GM19467 (cell line): ENCODE measurements at regions not wholly inside any gene's neighbourhood (a gene's known extent, or its start where the extent isn't known, plus 50 kb on each side); places are given as distances from the start of the nearest gene placed in this dataset.

Source experiments
- ATAC-seq: cut with Tn5 transposase; IDR thresholded peaks from one replicate; pipeline ENCODE4 v1.9.1; 2021; ENCODE audit warnings: mild to moderate bottlenecking, moderate library complexity; ENCODE audit not compliant: unreplicated experiment

DNA sequence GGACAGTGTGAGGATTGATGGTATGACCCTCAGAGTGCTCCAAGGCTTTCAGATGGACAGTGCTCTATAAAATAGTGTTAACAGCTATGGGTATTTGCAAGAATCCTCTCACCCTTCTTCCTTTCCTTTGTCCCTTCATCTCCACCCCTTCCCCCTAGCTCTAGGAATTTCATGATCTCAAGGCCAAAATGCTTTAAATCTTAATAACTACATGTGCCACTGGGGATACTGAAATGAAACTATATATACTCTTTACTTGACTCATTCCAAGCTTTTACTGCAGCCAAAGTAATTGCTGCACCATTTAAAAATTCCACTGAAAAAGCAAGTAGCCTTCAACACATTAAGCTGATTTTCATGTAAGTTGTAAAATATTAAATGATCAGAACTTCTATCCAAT is 361.6 kb upstream of the SLC30A5 start:
- ATAC-seq, result no peak

DNA sequence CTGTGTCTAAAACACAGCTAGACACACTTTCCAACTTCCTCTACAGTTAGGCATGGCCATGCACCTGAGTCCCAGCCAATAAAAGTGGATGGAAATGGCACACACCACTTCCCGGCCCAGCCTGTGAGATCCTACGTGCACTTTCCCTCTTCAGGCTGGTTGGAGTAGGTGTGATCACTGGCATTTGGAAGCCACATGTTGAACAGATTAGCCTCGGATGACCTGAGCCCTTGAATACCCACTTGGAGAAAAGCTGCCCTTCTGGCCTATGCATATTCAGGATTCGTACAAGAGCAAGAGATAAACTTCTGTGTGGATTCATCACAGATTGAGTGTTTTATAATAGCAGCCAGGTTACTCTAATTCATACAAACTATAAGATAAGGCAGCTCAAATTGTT is 359.0 kb upstream of the SLC30A5 start:
- ATAC-seq, result no peak

DNA sequence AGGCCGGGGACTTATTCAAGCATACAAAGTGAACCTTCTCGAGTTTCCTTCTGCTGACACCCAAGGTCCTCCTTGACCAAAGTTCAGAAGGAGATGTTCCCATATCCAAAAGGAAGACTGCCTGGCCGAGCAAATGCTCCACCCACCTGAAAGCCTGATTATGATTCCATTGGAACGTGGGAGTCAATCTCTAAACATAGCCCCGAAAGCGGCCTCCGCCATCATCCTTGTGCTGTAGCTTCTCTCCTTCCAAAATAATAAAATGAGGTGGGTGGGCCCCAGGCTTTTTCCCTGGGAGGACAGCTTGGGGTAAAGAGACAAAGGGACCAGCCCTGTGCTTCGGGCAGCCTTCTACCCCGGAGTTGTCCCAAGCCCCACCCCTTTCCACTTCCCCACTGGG is 355.6 kb upstream of the SLC30A5 start:
- ATAC-seq, result no peak

DNA sequence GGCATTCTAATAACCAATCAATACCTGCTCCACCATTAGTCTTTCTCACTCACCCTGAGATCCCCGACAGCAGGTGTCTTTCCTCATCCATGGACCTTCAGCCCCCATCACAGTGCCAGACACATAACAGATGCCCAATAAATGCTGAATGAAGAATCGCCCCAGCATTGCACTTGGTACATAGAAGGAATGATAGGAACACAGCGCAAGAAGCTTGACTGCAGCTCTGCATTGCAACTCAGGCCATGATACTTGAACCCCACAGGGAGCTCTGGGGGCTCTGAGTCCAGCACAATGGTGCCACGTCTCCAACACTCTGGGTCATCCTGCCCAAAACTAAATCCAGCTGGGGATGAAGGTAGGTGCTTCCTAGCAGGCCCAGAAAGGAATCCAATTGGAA is 355.0 kb upstream of the SLC30A5 start:
- ATAC-seq, result no peak

DNA sequence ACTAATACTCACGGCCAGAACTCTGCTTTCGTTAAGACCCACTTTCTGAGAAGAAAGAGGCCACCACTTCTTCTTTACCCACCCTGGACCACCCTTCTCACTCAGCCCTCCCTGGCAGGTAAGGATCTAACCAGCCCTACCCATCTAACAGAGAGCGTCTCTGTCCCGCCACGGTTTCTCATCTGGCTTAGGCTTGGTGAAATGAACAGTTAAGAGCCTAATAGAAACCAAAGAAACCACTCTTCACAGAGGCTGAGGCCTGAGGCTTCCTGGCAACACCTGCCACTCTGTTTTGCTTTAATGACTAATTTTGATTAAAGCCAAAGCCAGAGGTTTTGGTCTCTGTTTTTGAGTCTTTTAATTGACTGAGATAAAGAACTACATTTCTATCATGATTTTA is 354.1 kb upstream of the SLC30A5 start:
- ATAC-seq, result peak; percentile 84

DNA sequence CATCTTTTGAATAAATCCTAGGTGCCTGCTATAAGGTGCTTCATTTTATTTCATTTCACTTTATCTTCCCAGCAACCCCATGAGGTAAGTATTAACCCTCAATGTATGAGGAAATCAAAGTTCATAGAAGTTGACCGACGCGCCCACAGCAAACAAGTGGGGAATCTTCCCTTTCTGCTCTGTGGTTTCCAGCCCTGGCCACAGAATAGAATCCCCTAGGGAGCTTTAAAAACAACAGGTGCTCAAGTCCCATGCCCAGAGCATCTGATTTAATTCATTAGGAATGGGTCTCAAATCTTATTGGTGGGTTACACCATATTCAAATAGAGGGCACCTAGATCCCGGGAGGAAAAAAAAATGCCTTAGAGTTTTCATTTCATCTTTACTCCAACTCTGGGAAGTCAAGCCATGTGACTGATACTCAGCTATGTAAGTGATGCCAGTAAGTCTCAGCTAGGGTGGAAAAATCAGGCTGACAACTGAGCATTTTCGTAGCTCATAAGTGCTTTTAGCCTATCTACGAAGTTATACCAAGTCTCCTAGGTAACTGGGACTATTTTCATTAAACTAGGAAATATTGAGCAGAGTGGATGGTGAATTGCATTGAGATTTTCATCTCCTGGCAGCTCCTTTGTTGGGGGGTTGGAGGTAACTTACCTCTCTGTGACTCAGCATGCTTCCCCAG is 353.4 kb upstream of the SLC30A5 start:
- ATAC-seq, result peak; percentile 59

DNA sequence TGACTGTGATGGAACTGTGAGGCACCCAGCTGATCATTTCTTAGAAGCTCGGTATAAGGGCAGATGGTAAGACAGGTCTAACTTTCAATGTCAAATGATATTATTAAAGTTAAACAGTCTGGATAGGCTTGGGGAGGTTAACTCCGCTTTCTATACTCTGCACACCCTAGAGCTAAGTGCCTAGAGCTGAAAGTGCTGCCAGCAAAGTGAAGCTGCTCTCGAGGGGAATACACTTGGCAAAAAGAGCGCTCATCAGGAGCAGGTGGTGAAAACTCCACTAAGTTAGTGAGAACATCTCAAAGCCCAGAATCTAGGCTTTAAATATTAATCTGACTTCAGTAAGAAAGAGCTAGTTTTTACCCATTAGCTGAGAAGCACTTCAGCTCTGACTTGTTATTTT is 349.6 kb upstream of the SLC30A5 start:
- no peak for ATAC-seq

DNA sequence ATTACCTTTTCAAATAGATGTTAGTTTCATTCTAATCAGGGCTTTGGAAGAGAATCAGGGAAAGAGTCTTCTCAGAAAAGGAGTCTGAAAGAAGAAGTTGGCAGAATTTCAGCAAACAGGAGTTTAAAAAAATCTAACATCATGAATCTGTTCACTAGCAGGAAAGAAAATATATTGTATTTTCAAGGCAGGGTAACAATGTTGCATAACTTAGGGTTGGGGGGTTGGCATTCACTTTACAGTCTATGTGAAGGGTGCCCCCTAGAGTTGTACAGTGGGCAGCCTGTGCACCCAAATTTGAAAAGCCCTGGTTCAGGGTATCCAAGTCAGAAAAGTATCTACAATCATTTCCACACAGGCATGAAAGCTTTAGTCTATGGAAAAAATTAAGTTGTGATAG is 348.4 kb upstream of the SLC30A5 start:
- ATAC-seq, result no peak

DNA sequence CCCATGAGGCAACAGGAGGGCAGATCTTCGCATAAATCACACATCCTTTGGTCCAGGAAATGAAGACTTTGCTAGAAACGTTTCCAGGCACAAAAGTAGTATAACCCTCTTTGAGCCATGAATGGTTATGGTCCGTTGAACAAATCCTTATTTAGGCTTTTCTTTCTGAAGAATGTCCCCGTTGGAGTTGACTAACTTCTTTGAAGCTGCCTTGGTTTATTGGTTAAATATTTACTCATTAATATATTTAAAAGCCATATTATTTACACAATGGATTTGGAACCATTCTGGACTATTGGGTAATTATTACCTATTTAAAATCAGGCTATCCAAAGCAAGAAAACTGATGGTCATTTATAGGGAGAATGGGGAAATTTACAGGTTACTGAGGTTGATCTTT is 347.6 kb upstream of the SLC30A5 start:
- ATAC-seq, result no peak

DNA sequence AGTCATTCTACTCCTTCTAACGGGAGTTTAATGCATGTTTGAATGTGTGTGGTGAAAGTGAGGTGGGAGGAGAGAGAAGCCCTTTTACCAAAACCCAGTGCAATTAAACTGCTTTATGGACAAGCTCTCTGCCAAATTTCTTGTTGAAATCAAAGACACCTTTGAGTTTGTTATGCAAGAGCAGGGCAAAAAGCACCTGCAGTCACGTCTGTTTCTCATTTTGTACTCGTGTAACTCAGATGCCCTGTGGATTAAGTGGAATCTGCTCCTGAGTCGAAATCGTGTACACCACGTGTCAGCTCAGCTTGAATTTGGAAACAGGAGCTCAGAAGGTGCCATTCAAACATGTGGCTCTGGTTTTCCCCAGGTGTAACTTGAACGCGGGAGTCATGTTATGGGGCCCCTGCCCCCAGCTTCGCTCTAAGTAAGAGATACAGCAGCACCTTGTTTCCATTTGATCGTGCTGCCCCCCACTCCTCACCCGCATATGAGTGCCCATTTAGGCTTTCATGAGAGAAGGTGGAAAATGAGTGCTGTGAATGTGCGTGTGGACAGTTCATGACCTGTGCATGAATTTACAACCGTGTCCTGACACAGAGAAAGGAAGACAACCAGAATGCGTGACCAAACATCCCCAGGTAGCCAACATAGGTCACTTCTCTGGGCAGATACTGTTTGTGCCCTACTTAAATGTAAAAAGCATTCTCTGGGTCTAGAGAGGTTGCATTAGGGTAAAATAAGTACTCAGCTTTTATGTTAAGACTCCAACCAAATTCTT is 347.0 kb upstream of the SLC30A5 start:
- ATAC-seq, result no peak

DNA sequence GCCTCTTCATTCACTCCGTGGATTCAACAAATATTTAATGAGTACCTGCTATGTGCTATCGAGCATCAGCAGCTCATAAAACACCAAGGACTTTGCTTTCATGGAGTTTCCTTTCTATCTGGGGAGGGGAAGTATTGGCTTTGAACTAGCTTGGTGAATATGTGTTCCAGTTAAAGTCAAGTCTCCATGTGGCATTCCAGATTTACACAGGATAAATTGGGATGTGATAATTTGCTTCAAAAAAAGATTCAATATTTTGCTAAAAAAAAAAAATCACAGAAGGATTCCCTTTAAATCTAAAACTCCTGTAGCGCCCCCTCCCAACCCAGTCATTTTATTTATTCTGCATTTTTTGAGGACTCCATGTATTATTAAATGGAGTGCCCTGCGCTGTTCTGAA is 346.3 kb upstream of the SLC30A5 start:
- no peak for ATAC-seq

DNA sequence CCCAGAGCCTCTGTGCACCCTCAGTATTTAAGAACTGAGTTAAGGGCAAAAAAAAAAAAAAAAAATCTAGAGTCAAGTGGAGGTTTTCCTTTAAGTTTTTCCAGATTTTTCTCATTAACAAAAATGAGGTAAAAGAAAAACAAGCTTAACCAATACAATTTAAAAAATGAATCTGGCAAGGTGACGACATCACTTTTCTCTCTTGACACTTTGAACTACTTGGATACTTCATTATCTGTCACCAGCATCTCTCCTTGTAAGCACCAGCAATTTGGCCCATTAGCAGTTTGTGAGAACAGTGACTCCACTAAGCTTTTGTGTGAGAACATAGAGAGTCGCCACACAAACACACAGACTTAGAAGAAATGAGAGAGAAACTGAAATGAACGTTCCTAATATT is 345.7 kb upstream of the SLC30A5 start:
- ATAC-seq, result no peak

DNA sequence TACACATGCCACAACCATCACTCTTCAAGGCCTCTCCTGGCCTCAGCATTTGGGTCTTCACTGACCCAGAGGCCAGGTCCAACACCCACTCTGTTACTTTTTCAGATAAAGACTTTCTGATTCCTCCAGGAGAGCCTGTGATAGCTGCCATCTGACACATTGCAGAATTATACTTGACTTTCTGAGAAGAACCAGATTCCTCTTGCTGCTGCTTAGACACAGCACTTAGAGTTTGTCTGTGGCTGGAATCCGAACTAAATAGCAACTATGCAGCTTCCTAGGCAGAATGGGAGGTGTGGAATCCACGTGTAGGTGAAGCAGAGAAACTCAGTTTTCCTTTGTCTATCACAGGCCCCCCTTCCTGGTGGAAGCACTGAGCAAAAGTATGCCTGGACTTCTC is 344.7 kb upstream of the SLC30A5 start:
- ATAC-seq, result no peak

DNA sequence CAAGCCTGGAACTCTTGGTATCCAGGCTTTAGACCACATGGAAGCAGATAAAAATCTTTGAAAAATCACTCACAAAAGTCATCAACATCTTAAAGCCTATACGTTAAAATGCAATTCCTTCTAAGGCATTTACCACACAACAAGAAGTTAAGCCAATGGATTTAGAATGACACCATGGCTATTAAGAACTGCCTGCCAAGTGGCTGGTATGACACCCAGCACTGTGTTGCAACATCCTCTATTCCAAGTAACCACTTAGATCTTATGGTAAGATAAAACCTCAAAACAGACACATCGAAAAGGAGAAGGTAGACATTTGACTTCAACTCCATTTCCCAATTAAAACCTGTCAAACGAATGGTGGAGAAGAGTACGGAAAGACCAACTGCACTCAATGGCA is 344.2 kb upstream of the SLC30A5 start:
- no peak for ATAC-seq

DNA sequence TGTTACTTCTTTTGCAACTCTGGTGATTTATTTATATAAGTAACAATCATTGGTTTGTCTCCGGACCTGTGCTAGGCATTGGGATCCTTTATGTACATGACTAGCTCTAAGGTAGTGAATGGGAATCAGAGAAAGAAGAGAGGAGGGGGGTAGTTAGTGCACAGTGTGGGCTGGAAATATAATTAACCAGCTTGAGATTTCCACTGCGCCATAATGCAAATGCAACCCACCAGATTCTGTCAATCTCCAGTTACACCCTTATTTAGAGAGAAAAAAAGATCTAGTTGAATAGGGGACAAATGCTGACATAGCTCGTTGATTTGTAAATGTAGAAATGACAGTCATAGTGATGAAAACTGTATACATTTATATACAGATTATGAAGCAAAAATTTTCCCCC is 342.2 kb upstream of the SLC30A5 start:
- ATAC-seq, result no peak

DNA sequence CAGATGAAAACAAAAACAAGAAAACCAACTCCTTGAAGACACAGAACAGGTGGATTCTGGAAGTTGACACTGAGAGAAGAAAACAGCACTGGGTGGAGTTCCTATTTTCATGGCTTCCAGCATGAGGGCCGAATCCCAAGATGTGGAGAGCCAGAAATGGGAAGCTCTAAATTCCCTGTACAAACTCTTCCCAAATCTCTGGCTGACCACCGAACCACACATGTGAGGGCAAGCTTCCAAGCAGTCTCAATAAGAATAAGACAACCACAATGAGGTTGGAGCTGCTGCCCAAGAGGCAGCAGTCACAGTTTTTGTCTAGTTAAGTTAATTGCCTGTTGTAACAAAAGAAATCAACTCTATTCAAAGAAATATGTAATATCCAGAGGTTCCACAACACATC is 339.3 kb upstream of the SLC30A5 start:
- no peak for ATAC-seq

DNA sequence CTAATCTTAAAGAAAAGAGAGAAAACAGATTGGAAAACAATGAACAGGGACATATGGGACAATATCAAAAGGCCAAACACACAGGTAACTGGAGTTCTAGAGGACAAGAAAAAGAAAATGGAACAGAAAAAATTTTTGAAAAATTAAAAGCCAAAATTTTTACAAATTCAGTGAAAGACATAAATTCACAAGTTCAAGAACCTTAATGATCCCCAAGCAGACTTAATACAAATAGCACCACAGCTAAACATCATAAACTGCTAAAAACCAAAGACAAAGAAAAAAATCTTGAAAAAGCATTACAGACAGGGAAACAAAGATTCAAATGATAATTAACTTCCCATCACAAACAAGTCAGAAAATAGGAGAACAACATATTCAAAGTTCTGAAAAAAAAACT is 338.5 kb upstream of the SLC30A5 start:
- no peak for ATAC-seq

DNA sequence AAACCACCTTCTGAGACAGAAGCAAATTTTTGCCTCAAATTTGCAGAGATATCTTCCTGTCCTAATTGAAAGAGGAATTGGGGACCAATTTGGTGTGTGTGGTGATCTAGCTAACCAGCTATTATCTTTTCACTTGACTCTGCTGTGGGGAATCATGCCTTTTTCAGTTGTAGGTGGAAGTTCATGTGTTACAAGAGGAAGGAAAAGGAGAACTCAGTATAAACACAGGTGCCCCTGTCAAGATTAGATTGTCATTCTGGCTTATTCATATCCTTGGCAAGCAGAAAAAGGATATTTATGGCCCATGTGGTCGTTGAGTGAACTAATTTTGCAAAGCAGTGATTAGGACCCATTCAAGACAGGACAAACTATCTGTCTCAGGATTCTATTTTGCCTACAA is 336.8 kb upstream of the SLC30A5 start:
- no peak for ATAC-seq

DNA sequence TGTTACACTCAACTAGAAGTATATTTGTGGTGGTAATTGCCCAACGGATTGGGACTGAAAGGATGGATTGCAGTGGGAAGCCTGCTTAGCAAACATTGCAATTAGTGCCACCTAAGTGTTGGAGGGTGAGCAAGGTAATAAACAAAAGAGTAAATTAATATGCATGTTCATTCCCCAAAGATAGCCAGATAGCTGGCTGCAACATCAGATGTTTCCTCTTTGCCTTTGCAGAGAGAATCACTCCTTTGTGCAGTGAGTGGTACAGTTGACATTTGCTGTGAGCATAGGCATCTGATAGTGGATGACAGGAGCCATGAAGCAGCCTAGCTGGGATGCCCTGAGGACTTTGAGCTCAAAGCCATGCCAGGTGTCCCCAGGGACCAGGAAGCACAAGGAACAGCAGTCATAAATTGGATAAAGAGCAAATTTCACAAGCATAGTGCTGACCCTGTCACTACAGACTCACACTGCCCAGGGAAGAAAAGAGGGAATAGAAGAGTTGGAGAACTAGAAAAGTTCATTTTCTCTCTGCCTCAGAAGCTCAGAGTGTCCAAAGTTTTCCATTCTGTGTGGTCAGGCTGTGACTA is 336.1 kb upstream of the SLC30A5 start:
- no peak for ATAC-seq

DNA sequence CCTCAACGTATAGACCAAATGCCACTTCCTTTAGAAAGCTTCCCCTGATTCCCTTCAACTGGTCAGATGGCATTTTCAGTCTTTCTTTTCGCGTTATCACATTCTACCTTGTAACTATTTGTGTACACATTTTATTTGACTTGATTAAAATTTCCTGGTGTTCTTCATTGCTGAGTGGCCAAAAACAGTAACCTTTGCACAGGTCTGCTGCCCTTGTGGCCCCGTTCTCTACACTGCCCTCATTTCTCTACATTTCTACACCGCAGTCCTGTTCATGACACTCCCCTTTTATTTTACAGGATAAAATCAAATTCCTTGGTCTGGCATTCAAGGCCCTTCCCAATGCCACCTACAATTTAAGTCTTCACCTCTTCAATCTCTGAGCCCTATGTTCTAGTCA is 334.2 kb upstream of the SLC30A5 start:
- no peak for ATAC-seq

DNA sequence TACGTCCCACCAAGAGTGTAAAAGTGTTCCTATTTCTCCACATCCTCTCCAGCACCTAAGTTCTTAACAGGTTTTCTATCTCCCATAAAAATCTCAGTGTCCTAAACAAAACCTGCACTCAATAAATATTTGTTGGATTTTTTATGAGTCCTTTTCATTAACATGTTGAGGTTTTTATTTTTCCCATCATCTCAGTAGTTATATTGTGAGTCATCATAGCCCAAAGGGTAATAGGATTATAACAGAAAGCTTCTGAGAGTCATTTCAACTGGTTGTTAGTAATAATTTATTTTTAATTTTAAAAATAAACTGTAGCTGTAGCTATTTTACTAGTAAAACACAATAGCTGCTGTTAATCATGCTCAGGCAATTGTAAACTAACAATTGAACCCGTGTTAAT is 331.6 kb upstream of the SLC30A5 start:
- no peak for ATAC-seq

DNA sequence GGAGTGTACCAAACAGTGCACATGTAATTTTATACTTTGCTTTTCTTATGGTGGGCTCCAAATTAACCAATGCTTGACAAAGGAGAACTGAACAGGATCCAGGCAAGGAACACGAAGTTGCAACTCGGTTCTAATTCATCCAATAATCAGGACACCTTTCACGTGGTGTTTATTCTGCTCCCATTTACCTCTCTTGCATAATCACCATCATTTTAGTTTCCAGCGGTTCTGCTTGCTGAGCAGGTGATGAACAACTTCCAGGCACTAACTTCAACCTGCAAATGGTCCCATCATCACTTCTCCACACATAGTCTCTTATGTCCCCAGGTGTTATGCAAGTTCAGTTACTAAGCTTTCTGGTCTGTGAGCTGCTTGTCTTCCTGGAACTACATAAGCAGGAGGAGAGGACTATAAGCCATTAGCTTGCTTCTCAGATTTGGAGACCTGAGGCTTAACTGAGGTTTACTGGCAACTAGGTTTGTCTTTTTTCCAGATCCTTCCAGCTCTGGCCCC is 326.8 kb upstream of the SLC30A5 start:
- no peak for ATAC-seq
